HL-60 (cell line): ENCODE measurements at regions not wholly inside any gene's neighbourhood (a gene's known extent, or its start where the extent isn't known, plus 50 kb on each side); places are given as distances from the start of the nearest gene placed in this dataset.

ENCODE experiments used
- DNase-seq, 2 experiments: peaks; one replicate each; pipeline ENCODE4 v3.0.0-alpha.2; 2010 to 2020; ENCODE audit warnings: low read depth in 1 of 2, low spot score in 1 of 2
- H3K27ac ChIP-seq: fragments of 250-450 bp; sonication (Bioruptor Pico); replicated peaks from 2 replicates; pipeline ENCODE4 v1.5.1; 2020; ENCODE audit warnings: mild to moderate bottlenecking, moderate library complexity
- H3K27me3 ChIP-seq: fragments of 250-450 bp; sonication (Bioruptor Pico); 2 replicates; pipeline ENCODE4 v1.5.1; 2021; ENCODE audit warnings: mild to moderate bottlenecking, moderate library complexity; ENCODE audit not compliant: insufficient read depth, poor library complexity, severe bottlenecking
- H3K4me3 ChIP-seq: replicated peaks from 2 replicates; pipeline ENCODE4 v1.5.1; 2011; ENCODE audit warnings: mild to moderate bottlenecking, control low read depth, low read length; ENCODE audit not compliant: insufficient read depth
- CTCF ChIP-seq: IDR thresholded peaks from one replicate; pipeline ENCODE4 v1.5.1; 2011; ENCODE audit warnings: low read length, control low read depth, inconsistent platforms; ENCODE audit not compliant: insufficient read depth
- GABPA ChIP-seq: IDR thresholded peaks from 2 replicates; pipeline ENCODE4 v1.6.1; 2012; ENCODE audit warnings: low read depth
- POLR2AphosphoS5 ChIP-seq: IDR thresholded peaks from 2 replicates; pipeline ENCODE4 v1.6.1; 2012; ENCODE audit warnings: low read depth
- REST ChIP-seq: IDR thresholded peaks from 2 replicates; pipeline ENCODE4 v1.6.1; 2012; ENCODE audit warnings: low read depth; ENCODE audit not compliant: insufficient replicate concordance
- SPI1 ChIP-seq: IDR thresholded peaks from 2 replicates; pipeline ENCODE4 v1.6.1; 2012; ENCODE audit warnings: low read depth, mild to moderate bottlenecking, borderline replicate concordance

GRCh38 chr5:8429778-8430758 is 561.1 kb downstream of the MTRR start:
- no peak for DNase-seq
- H3K27ac ChIP-seq, result no peak overlapping the region
- TF ChIP-seq CTCF, result no peak
- no peak for TF ChIP-seq POLR2AphosphoS5
- TF ChIP-seq GABPA, result no peak
- no peak for TF ChIP-seq SPI1
- no peak for TF ChIP-seq REST
- H3K27me3 ChIP-seq, result no peaks in the 10 kb centered on the region
- no peak overlapping the region for H3K4me3 ChIP-seq

GRCh38 chr5:8434501-8434900 is 565.6 kb downstream of the MTRR start:
- TF ChIP-seq SPI1 (no peak), CTCF (no peak)
- Histone ChIP-seq H3K27me3 (no peaks in the 10 kb centered on the region), H3K4me3 (no peak overlapping the region), H3K27ac (no peak overlapping the region)
- no peak for DNase-seq

- no peak for DNase-seq
- TF ChIP-seq SPI1 (no peak), GABPA (no peak), POLR2AphosphoS5 (no peak), CTCF (no peak), REST (no peak)
- H3K27me3 ChIP-seq, result no peaks in the 10 kb centered on the region
- H3K4me3 ChIP-seq, result no peak overlapping the region
- H3K27ac ChIP-seq, result no peak overlapping the region
Observed at GRCh38 chr5:8436924-8437323, 568.0 kb downstream of the MTRR start.

GRCh38 chr5:8445139-8445538 is 576.2 kb downstream of the MTRR start:
- no peak for TF ChIP-seq SPI1
- no peak overlapping the region for H3K4me3 ChIP-seq
- no peaks in the 10 kb centered on the region for H3K27me3 ChIP-seq
- DNase-seq, result no peak
- H3K27ac ChIP-seq, result no peak overlapping the region
